ENCODE measurements at regions not wholly inside any gene's neighbourhood (a gene's known extent, or its start where the extent isn't known, plus 50 kb on each side); places are given as distances from the start of the nearest gene placed in this dataset.
A peak's percentile ranks its signal among the peaks of the same experiment; 100 is the strongest.
"Not testable (repeated sequence)": the region's sequence is repeated elsewhere in the genome, so short reads cannot be mapped to it uniquely, and the experiment has no call there.

DNA sequence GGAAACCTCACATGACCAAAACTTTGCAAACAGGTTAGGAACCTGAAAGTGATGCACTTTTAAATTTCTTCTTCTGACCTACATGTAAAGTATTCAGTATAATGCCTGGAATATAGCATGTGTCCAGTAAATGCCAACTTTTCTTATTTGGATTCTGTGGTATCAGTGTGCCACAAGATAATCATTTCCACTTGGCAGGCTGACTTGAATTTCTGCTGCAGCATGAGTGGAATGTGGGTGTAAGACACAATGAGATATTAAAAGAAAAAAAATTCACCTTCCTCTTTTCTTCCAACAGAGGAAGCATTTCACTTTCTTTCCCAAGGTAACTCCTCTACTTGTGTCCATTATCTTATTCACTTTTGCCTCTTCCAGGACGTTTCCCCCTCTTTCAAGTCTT lies 141.9 kb upstream of the PRKD1 start:
- no peak for DNase-seq (ENCODE audit: low read depth in 2 of 2)

DNA sequence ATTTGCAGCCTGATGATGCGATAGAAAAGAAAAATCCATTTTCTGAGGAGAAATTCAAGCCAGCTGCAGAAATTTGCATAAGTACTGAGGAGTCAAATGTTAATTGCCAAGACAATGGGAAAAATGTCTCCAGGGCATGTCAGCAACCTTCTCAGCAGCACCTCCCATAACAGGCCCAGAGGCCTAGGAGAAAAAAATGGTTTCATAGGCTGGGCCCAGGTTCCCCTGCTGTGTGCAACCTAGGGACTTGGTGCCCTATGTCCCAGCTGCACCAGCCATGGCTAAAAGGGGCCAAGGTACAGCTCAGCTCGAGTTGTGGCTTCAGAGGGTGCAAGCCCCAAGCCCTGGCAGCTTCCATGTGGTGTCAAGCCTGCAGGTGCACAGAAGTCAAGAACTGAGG lies 144.8 kb upstream of the PRKD1 start:
- DNase-seq (ENCODE audit: low read depth in 2 of 2), result not testable (repeated sequence)

DNA sequence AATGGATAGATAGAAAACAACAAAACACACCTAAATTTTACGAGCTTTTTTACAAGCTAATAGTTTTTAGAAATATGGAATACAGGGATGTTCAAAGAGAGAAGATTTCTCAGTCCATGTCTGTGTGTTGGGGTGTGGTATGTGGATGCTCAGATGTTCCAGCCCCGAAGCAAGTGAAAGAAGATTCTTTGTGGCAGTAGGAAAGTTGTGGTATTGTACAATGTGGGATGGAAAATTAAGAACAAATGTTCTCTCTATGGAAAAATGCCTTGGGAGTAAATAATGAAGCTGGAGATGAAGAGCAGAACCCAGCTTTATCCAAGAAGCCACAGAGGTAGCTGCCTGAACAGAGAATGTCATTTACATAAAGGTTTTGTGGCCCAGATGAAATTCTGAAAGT lies 150.3 kb upstream of the PRKD1 start:
- DNase-seq (ENCODE audit: low read depth in 2 of 2), result peak; percentile 12 to 24

DNA sequence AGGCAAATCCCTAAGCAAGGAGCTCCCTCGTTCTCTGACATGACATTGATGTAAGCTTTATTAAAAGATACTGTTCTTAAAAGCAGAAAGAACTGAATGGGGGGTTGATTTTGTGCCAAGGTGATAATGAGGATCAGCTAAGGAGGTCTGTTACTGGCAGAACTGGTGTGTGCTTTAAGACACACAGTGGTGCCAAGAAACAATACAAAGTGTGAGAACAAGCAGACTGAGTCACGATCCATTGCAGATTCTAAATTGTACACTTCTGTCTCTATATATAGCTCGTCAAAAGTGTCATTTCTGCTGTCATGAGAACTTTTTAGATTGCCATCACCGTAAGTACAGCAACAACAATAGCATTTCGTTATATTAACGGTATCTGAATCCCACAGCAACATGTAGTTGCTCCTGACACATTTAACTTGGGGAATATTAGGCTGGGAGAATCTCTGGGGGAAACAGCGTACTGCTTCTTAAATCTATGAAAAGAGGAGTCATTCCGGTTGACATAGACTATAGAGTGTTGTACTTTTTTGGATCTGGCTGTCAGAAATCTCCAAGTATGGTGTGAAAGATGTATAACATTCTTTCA lies 151.3 kb upstream of the PRKD1 start:
- DNase-seq (ENCODE audit: low read depth in 2 of 2), result no peak

DNA sequence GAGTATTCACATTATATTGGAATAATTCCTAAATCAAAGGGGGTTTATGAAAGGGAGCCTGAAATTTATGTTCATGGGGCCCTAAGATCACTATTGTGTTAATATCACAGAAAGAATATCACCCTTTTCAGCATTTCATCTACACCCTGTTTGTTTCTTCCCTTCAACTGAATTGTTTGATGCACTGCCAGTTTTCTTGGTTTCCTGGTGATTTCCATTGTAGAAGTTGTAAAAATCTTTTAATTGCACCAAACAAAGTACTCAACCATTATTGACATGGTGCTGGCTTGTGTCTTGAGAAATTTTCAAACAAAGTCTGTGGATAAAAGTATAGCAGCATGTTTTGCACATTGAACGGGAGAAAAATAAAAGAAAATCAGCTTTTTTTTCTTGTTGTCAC lies 154.8 kb upstream of the PRKD1 start:
- no peak for DNase-seq (ENCODE audit: low read depth in 2 of 2)

DNA sequence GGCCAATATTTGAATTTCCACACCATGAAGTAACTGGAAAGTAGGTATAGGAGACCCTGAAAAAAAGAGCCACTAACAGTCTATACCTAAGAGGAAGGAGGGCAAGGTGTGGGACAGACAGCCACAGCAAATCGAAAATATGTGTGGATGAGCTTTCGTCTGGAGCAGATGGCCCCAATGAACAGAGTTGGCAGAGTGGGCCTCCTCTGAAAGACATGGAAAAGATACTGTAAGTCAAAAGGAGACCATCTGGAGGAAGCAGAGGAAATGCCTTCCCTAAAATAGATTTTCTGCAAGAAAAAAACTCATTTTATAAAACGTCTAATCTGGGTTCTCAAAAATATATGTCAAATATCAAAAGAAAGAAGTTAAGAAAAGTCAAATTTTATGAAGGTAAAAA lies 157.2 kb upstream of the PRKD1 start:
- no peak for DNase-seq (ENCODE audit: low read depth in 2 of 2)

DNA sequence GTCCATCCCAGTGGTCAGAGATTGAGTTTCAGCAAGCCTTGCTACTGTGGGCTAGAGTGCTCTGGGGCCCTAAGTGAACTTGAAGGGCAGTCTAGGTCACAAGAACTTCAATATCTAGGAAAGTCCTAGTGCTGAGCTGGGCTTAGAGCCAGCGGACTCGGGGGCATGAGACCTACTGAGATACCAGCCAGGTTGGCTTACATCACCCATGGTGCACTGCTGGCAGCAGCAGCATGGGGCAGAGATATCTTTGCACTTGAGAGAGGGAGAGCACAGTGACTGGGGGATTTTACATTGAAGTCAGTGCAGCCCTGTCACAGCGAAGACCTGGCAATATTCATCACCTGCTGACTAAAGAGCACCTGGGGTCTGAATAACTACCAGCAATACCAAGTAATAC lies 158.3 kb upstream of the PRKD1 start:
- DNase-seq (ENCODE audit: low read depth in 2 of 2), result no peak

DNA sequence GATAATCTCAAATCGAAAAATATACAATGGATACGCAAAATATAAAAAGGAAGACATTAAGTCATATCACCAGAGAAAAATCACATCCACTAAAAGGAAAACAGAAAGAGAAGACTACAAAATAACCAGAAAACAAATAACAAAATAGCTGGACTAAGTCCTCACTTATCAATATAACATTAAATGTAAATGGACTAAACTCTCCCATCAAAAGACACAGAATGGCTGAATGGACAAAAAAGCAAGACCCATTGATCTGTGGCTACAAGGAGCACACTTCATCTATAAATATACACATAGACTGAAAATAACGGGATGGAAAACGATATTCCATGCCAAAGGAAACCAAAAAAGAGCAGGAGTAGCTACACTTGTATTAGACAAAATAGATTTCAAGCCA lies 161.0 kb upstream of the PRKD1 start:
- no peak for DNase-seq (ENCODE audit: low read depth in 2 of 2)

DNA sequence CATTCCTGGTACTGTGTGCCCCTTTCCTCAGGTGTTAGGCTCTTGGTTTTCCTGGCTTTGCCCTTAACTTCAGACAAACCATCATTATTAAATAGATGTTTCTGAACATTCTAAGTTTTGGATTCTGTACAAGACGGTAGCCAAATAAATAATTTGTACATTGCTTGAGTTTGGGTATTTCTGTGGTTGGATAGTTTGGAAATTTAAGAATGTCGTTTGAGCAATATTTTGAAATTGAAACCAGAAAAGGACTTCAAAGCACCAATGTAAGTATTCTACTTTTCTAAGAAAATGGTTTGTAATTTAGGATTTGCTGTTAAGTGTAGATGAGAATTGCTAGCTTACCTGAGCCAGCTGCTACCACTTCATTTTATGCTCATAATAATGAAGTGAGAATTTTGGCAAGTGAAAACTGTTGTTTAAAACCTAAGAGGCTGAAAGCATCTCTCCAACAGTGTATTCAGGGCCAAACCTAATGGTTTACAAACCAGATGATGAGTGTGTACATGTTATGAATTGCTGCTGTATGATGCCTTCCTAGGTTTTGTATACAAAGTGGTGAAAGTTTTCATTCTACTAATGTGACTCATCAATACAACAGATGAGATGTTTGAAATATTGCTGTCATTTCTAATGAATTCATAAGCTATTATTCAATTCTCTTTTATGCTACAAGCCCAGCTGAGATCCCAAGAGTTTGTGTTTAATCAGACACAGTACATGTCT lies 181.5 kb upstream of the PRKD1 start:
- peak; percentile 26 to 29 for DNase-seq (ENCODE audit: low read depth in 2 of 2)

DNA sequence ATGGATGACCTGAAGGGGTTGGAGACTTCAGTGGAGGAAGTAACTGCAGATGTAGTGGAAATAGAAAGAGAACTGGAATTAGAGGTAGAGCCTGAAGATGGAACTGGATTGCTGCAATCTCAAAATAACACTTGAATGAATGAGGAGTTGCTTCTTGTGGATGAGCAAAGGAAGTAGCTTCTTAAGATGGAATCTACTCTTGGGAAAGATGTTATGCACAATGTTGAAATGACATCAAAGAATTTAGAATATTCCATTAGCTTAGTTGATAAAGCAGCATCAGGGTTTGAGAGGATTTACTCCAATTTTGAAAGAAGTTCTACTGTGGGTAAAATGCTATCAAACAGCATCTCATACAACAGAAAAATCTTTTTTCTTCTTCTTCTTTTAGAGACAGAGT lies 186.4 kb upstream of the PRKD1 start:
- no peak for DNase-seq (ENCODE audit: low read depth in 2 of 2)

DNA sequence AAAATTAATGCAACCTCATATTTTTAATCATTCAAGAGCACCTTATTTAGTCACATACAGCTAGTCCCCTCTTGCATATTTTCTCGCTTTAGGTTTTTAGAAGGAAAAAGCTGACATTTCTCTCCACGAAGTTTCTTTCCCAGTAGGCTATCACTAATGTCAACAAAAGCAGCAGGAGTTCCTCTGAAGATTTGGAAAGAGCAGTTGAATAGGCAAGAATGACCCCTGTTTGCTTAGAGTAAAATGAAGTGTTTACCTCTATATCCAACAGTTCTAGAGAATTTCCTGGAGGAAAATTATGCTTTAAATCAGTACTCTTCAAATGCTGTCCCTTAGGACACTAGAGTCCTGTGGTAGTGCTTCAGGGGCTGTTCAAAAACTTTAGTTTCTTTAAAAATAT lies 188.1 kb upstream of the PRKD1 start:
- DNase-seq (ENCODE audit: low read depth in 2 of 2), result no peak

DNA sequence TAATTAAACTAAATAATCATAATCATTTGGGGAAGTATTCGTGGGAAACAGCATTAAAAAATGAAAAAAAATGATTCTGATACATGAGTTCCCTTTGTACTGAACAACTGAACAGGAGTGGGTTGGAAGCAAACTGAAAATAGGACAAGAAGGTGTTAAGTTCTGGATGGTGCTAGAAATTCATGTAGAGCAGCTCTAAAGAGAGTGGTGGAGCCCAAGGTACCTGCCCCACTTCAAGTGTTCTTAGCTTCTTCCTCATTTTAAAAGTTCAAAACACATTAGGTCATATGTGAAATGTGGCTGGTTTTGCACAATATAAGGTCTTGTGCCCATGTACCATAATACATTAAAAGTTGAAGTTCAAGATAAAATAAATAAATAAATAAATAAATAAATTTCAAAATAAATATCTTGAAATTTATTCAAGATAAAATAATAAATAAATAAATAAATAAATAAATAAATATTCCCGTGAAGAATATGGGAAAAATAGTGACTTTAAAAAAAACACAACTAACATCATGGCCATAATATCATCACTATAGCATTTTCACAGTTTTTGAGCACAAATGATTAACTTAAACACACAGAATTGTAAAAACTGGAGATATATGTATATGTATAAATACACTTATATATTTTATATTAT lies 191.5 kb upstream of the PRKD1 start:
- DNase-seq (ENCODE audit: low read depth in 2 of 2), result no peak

DNA sequence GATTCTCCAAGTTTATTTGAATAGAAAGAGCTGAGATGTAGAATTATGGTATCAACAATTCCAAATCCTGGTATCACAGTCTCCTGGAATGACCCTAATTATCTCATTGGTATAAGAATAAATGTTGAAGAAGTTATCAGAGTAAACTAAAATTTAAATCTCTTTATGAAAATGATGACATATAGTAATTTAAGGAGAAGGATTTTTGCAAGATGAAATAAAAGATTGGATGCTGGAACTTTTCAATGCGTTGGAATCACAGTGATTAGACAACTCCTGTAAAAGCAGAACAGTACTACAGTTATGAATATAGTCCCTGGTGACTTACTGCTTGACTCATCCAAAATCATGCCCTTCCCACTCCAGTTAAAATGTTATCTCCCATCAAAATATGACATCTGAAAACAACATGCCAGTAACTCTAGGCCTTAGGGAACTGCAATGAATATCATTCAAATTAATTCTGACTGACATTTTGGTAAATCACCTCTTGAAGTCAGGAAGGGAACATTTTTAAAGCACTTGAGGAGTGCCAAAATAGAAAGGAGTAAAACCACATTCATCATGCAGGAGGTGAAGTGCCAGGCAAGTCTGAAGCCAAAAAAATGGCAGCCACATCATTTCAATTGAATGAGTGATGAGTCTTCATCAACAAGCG lies 197.8 kb upstream of the PRKD1 start:
- DNase-seq (ENCODE audit: low read depth in 2 of 2), result no peak

DNA sequence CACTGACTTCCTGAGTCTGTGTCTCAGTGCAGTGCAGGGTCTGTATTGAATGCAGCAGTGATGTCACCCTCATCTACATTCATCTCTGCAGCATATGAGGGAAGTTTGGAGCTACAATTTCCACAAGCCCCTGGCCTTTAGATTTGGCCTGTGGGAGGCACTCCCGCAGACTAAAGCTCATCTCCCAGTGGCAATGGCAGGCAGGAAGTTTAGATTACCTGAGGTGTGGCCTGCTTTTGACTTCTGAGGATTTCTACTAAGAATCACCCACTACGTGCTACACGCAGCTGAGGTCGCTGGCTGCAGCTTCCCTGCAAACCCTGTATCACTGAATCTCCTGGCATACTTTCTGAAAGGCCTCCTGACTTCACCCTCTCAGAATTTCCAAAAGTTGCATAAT lies 202.2 kb upstream of the PRKD1 start:
- no peak for DNase-seq (ENCODE audit: low read depth in 2 of 2)

DNA sequence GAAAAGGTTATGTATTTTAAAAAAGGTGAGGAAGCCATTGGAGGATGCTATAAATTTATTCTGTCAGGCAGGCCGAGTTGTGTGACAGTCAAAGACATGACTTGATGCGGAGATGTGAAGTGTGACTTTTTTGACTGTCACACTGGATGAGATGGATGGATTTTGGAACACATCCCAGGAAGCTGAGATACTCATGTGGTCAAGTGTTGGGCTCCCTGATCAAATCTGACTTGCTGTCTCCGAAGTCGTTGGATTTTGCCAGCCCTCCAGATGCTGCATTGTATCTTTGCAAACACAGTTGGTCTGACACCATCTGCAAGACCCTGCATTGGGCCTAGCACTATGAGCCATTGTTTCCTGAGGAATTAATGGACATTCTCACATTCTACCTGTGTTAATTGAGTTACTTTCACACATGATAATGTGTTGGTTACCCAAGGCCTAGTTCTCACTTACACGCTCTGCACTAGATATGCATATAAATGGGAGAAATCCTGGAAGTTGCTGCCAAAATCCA lies 204.0 kb upstream of the PRKD1 start:
- DNase-seq (ENCODE audit: low read depth in 2 of 2), result no peak

DNA sequence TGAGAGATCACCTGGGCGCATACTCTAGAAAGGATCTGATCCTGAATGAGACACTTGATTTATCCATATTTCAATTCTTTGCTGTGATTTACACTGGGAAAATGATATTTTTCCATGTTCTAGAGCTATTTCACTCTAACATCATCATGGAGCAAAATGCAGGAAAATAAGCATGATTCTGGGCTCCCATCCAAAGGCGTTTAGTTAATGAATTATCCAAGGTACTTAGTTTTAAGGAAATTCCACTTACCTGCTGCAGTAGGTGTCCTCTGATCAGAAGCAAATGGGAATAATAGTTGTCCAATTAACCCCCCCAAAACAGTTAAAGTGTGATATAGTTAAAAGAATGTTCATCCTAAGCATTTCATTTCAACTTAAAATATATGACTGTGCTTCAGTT lies 204.5 kb upstream of the PRKD1 start:
- no peak for DNase-seq (ENCODE audit: low read depth in 2 of 2)

DNA sequence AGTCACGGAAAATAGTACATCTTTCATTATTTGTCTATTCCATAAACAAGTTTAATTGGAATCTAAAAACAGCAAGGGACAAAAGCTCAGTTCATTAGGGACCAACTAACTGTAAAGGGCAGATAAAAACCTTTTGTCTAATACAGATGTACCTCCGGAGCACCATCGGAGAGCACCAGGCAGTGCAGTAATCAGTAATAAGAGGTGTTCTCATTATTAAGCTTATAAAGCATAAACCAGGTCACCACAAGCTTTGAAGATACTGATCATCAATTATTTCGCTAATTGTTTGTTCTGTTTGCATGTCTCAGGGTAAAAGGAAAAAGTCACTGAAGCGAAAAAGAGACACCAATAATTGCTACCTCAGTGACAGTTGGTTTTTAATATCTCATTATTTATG lies 207.3 kb upstream of the PRKD1 start:
- DNase-seq (ENCODE audit: low read depth in 2 of 2), result no peak

DNA sequence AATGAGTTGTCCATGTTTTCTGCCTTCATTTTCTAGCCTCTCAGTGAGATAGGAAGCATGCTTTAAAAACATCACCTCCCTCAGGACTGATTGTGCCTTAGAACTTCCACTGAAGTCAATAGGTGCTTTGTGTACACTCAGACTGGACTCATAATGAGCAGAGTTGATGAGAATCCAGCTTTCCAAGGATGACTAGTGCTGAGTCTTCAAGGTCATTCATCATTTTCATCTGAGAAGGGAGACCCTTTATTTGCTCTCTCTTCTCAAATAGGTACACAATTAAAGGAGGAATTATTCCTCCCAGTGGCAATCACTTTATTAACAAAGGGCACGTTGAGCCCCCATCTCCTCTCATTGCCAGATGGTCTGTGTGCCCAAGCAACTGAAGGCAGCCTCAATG lies 210.9 kb upstream of the PRKD1 start:
- no peak for DNase-seq (ENCODE audit: low read depth in 2 of 2)

DNA sequence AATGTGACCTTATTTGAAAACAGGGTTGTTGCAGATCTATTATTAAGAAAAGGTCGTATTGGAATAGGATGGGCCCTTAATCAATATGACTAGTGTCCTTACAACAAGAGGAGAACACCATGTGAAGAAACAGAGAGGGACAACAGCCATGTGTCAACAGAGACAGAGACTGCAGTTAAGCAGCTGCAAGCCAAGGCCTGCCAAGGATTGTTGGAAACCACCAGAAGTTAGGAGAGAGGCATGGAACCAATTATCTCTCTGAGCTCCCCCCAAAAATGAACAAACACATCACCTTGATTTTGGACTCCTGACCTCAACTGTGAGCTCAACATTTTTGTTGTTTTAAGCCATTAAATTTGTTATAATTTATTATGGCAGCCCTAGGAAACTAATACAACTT lies 214.6 kb upstream of the PRKD1 start:
- DNase-seq (ENCODE audit: low read depth in 2 of 2), result no peak

DNA sequence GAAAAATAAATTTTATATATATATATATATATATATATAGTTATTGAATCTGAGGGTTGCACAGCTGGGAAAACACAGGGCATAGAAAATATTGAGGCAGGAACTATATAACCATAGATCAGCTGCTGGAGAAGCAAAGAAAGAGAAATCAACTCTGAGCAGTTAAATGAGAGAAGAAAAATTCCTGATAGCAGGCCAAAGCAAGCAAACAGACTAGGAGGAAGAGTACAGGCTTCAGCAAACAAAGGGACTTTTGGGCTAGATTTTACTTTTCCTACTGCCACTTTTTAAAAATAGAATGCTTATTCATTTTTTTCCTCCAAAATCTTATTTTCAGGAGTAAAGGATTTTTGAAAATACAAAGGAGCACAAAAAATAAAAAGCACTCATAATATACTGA lies 216.0 kb upstream of the PRKD1 start:
- DNase-seq (ENCODE audit: low read depth in 2 of 2), result no peak

DNA sequence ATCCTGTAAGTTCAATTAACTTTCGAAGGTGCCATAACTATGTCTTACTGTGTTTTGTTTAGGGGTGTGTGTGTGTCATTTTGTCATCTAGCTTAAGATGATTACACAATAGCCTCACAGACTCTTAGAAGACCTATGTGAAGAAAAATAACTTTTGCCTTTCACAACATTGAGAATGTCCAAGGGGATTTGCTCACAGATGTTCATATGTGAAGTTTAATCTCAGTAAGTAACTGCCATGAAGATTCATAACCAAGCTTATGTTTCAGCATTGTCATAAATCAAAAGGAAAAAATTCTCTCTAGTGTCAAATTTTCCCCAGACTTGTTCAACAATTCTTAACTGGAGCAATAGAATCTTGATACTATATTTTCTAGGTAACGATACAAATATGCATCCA lies 226.1 kb upstream of the PRKD1 start:
- DNase-seq (ENCODE audit: low read depth in 2 of 2), result no peak

DNA sequence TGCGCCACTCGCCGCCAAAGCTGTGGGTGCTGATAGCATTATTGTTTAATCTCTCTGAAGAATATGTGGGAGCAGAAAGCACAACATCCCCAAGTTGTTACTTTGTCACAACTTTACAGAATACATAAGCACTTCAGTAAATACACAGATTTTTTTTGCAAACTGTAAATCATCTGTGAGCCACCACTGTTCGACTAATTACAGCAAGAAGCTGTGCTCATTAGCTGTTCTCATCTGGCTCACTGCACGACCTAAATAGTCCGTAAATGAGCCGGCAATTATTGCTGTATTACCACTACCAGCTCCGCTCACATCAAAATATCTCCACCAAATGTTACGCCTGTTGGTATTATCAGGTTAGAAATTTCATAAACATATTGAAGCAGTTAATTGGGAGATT lies 228.9 kb upstream of the PRKD1 start:
- DNase-seq (ENCODE audit: low read depth in 2 of 2), result no peak

DNA sequence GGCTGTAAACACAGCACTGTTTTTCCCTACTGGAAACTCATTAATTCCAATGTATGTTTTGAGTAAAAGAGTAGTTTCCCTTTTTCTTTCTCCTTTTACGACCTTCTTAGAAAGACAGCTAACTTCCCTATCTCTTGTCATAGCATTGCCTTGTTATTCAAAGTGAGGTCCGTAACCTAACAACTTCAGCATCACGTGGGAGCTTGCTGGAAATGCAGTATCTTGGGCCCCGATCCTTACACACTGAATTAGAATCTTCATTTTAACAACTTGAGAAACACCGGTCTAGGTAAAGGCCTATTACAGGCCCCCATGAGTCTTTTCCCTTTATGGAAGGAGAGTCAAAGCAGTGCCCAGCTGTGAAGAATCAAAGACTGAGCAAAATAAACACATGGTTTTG lies 230.7 kb upstream of the PRKD1 start:
- DNase-seq (ENCODE audit: low read depth in 2 of 2), result no peak

All from fibroblast of skin of left biceps (primary cell).